Glutamatergic neuron (in vitro differentiated cells): ENCODE measurements at regions not wholly inside any gene's neighbourhood (a gene's known extent, or its start where the extent isn't known, plus 50 kb on each side); places are given as distances from the start of the nearest gene placed in this dataset.

ENCODE experiments used
- DNase-seq: peaks from one replicate; pipeline ENCODE4 v3.0.0; 2022
- H3K27ac Mint-ChIP-seq: one replicate; pipeline ENCODE4 v1.8.0; 2020; ENCODE audit warnings: mild to moderate bottlenecking, mixed read lengths, inconsistent platforms; ENCODE audit not compliant: unreplicated experiment
- H3K27me3 Mint-ChIP-seq: one replicate; pipeline ENCODE4 v1.8.0; 2020; ENCODE audit warnings: mild to moderate bottlenecking, moderate library complexity, mixed read lengths, inconsistent platforms; ENCODE audit not compliant: unreplicated experiment
- H3K36me3 Mint-ChIP-seq: one replicate; pipeline ENCODE4 v1.8.0; 2020; ENCODE audit warnings: mild to moderate bottlenecking, mixed read lengths, inconsistent platforms; ENCODE audit not compliant: unreplicated experiment
- H3K4me1 Mint-ChIP-seq: one replicate; pipeline ENCODE4 v1.8.0; 2020; ENCODE audit warnings: mild to moderate bottlenecking, low read depth, mixed read lengths, inconsistent platforms; ENCODE audit not compliant: unreplicated experiment
- H3K4me3 Mint-ChIP-seq: one replicate; pipeline ENCODE4 v1.8.0; 2020; ENCODE audit warnings: mild to moderate bottlenecking, mixed read lengths, inconsistent platforms; ENCODE audit not compliant: unreplicated experiment
- H3K9me3 Mint-ChIP-seq: one replicate; pipeline ENCODE4 v1.8.0; 2020; ENCODE audit warnings: mild to moderate bottlenecking, moderate library complexity, mixed read lengths, inconsistent platforms; ENCODE audit not compliant: unreplicated experiment
- CTCF ChIP-seq: fragments of 200-600 bp; sonication (generic); IDR thresholded peaks from one replicate; pipeline ENCODE4 v1.5.0; 2021; ENCODE audit not compliant: partially characterized antibody, unreplicated experiment

GRCh38 chr18:78107363-78107762 lies 857.7 kb downstream of the GALR1 start:
- no peak for TF ChIP-seq CTCF
- Mint-ChIP-seq H3K27ac (no peak overlapping the region), H3K4me3 (no peak overlapping the region), H3K9me3 (no peaks in the 10 kb centered on the region), H3K27me3 (no peaks in the 10 kb centered on the region), H3K36me3 (no peaks in the 10 kb centered on the region), H3K4me1 (no peaks in the 10 kb centered on the region)
- no peak for DNase-seq

- no peak for TF ChIP-seq CTCF
- H3K27me3 Mint-ChIP-seq = peaks cover 2% of the 10 kb centered on the region
- no peaks in the 10 kb centered on the region for H3K9me3 Mint-ChIP-seq
- no peak overlapping the region for H3K4me3 Mint-ChIP-seq
- no peak for DNase-seq
- no peaks in the 10 kb centered on the region for H3K36me3 Mint-ChIP-seq
- H3K4me1 Mint-ChIP-seq = no peaks in the 10 kb centered on the region
- no peak overlapping the region for H3K27ac Mint-ChIP-seq
Observed at GRCh38 chr18:78108554-78108953, 858.9 kb downstream of the GALR1 start.

- TF ChIP-seq CTCF = no peak
- no peak overlapping the region for H3K4me3 Mint-ChIP-seq
- DNase-seq = no peak
- H3K4me1 Mint-ChIP-seq = no peaks in the 10 kb centered on the region
- no peaks in the 10 kb centered on the region for H3K9me3 Mint-ChIP-seq
- peaks cover 2% of the 10 kb centered on the region for H3K27me3 Mint-ChIP-seq
- H3K36me3 Mint-ChIP-seq = no peaks in the 10 kb centered on the region
- H3K27ac Mint-ChIP-seq = no peak overlapping the region
Observed at GRCh38 chr18:78113136-78113939, 863.7 kb downstream of the GALR1 start.

GRCh38 chr18:78113940-78114251 lies 864.2 kb downstream of the GALR1 start:
- no peak for DNase-seq
- Mint-ChIP-seq H3K27me3 (peaks cover 2% of the 10 kb centered on the region), H3K4me3 (no peak overlapping the region), H3K27ac (no peak overlapping the region), H3K36me3 (no peaks in the 10 kb centered on the region), H3K4me1 (no peaks in the 10 kb centered on the region), H3K9me3 (no peaks in the 10 kb centered on the region)
- no peak for TF ChIP-seq CTCF

GRCh38 chr18:78115896-78116561 lies 863.6 kb upstream of the SALL3 start:
- TF ChIP-seq CTCF = no peak
- Mint-ChIP-seq H3K9me3 (no peaks in the 10 kb centered on the region), H3K4me1 (no peaks in the 10 kb centered on the region), H3K4me3 (no peak overlapping the region), H3K27ac (no peak overlapping the region), H3K27me3 (peaks cover 2% of the 10 kb centered on the region), H3K36me3 (no peaks in the 10 kb centered on the region)
- no peak for DNase-seq
